ENCODE measurements at regions not wholly inside any gene's neighbourhood (a gene's known extent, or its start where the extent isn't known, plus 50 kb on each side); places are given as distances from the start of the nearest gene placed in this dataset.
A peak's percentile ranks its signal among the peaks of the same experiment; 100 is the strongest.
"Not testable (repeated sequence)": the region's sequence is repeated elsewhere in the genome, so short reads cannot be mapped to it uniquely, and the experiment has no call there.

DNA sequence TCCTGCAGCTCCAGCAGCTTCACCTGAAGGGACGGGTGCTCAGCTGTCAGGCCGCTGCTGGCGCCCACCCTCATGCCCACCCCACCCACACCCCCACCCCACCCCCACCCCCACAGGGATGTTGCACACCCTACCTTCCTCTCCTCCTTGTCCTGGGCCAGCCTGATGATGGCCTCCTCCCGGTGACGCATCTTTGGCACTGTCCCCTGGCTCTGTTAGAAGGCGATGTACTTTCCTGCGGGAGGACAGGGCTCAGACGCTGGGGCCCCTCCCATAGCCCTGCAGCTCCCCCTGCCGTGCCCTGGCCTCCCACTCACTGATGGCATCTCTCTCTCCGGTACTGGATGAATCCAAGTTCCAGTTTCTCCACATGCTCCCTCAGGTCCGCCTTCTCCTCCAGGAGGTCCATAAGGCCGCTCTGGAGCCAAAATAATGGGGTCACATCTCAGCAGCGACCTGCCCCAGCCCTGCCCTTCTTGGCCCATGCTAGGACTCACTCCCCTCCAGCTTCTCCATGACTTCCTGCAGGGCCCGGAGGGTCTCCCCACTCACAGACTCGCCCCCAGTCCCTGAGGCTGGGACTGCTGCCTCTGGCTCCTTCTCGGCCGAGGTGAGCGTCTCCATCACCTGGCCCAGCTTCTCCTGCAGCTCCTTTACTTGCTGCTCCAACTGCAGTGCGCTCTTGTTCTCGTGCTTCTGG is 55.2 kb downstream of the GOLGA8B start:
- DNase-seq (ENCODE audit: low read depth): not testable (repeated sequence)

DNA sequence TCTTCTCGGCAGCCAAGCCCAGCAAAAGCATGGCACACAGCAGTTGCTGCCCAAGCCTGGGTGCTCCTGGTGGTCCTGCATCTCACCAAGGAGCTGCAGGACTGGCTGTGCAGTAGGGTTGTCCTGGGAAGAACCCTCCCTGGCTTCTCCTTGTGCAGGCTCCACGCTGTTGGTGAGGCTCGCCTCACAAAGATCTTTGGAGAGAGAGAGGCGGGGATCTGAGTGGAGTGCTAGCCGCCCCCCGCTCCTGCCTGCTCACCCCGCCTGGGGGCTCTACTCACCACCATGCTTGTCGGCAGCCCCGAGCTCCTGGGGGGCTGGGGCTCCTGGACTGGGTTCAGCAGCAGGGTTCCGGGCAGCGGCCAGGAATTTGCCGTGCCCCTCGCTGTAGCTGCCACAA is 55.8 kb downstream of the GOLGA8B start:
- DNase-seq (ENCODE audit: low read depth): not testable (repeated sequence)

DNA sequence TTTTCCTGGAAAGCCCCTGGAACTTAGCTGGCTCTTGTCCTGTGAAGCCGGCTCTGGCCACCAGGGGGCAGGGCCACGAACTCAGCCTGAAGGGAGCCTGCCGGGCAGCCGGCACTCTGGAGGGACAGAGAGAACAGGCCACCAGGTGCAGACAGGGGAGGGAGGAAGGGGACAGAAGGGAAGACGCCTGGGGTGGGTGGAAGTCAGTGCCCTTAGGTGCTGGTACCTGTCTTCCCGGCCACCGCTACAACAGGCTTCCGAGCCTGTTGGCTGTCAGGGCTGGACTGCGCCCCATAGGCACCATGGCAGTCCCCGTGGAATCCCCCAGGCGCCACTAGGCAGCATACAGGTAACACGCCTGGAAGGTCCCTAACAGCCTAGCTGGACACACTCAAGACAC is 59.6 kb downstream of the GOLGA8B start:
- not testable (repeated sequence) for DNase-seq (ENCODE audit: low read depth)

DNA sequence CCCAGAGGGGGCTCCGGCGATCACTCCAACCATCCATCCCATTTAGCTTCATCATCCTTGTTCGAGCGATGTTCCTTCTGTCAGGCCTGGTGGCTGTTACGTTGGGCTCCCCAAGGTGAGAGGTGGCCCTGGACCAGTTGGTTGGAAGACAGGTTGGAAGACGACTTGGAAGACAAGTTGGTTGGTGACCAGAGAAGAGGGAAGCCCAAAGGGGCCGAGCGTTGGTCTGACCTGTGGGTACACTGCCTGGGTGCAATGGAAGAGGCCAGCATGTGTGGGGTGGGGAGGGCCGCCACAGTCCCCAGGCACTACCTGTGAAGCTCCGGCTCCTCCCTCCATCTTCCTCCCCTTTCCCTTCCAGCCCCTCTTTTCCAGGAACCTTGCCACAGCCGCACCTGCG is 60.9 kb downstream of the GOLGA8B start:
- not testable (repeated sequence) for DNase-seq (ENCODE audit: low read depth)

DNA sequence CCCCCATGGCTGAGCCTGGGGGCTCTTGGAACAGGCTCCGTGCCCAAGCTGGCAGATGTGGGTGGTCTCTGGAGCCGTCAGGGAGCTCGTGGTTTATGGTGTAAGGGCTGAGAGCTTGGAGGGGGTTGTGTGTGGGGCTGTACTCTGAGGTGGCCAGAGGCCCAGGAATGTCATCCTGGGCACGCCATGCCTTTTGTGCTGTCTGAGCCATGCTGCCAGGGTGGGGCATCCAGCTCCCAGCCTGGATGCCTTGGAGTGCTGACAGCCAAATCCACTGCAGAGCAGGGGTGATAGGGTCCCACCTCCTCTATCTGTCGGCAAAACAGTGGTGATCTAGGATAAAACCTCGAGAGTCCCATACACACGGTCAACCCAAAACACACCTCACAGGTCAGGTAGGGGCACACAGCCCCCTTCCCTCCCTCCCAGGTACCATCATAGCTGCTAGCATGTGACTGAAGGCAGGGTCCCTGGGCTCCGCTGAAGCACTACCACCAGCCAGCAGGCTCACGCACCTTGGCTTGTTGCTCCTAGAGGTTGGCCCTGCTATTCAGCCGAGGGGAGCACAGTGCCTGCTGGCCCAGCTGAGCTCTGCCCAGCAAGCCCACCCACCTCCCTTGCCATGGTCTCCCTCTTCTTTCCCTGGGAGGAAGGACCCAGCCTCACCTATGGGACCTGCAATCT is 61.5 kb downstream of the GOLGA8B start:
- not testable (repeated sequence) for DNase-seq (ENCODE audit: low read depth)

DNA sequence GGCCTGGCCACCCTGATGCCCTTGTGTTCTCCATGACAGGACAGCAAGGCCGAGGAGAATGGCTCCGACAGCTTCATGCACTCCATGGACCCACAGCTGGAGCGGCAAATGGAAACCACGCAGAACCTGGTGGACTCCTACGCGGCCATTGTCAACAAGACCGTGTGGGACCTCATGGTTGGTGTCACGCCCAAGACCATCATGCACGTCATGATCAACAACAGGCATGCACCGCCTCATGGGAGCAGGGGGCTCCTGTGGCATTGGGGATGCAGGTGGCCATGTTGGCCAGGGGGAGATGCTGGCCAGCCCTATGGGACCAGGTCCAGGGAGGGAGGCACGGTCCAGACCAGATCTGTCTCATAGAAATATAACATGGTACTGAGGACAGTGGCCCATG is 62.9 kb downstream of the GOLGA8B start:
- no peak for DNase-seq (ENCODE audit: low read depth)

DNA sequence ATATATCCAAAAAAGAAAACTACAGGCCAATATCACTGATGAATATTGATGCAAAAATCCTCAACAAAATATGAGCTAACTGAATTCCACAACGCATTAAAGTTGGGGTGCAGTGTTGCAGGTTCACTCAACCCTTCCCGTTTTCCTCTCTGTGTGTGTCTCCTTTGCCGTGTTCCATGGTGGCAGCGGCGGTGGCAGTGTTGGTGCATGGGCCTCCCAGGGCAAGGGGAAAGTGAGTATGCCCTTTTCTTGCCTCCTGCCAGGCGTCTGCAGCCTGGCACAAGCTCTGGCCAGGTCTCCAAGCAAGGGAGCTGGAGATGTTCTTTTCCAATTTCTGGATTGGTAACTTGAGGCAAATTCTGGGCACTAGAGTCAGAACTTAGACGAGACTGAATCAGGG is 63.4 kb downstream of the GOLGA8B start:
- not testable (repeated sequence) for DNase-seq (ENCODE audit: low read depth)

DNA sequence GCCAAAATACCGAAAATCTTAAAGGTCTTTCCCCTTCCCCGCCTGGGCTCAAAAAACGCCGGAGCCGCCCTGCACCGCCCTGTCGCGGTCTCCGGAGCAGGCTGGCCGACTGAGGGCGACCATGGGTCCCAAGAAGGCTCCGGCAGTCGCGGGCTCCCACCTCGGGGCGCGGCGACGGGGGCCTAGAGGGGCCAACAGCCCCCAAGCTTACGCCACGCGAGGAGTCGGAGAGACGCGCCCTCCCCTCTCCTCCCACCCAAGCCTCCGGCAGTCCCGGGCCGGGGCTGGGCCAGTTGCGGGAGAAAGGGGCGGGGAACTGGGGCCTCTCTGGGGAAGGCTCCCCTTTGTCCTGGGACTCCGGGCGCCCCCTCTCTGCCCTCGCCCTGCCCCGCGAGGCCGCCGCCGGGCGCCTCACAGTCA is 69.2 kb downstream of the GOLGA8B start:
- peak; percentile 7 for DNase-seq (ENCODE audit: low read depth)

DNA sequence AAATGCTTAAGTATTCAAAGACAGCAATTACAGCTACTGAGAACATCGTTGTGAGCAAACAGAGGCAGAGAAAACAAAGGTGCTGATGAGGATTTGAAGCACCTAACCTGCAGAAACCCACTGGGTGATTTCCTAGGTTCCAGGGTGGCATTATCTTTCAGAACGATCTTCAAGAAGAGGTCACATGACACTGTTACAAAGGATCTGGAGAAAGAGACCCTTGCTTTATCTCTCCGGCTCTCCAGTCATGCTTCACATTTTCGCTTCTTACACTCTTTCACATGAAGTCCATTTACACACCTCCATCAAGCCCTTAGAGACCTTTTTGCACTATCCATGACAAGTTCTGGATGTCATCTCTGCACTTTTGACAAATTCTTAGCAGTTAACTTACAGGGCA is 70.8 kb downstream of the GOLGA8B start:
- DNase-seq (ENCODE audit: low read depth): no peak

DNA sequence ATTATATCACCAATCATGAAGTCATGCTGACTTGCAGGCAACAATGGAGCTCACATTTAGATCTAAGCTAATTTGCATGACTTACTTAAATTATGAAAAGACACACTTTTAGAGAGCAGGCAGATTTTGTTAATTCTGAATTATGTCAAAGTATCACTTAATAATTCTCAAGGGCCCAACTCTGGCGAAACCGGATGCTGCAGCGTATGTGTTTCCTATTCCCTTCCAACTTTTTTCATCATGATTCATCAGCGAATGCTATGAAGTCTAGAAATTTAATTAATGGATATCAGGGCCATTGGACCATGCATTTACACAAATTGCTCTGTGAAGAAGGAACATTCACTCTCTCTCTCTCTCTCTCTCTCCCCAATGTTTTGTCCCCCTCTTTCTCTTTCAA is 63.5 kb upstream of the GOLGA8A start:
- peak; percentile 25 for DNase-seq (ENCODE audit: low read depth)

DNA sequence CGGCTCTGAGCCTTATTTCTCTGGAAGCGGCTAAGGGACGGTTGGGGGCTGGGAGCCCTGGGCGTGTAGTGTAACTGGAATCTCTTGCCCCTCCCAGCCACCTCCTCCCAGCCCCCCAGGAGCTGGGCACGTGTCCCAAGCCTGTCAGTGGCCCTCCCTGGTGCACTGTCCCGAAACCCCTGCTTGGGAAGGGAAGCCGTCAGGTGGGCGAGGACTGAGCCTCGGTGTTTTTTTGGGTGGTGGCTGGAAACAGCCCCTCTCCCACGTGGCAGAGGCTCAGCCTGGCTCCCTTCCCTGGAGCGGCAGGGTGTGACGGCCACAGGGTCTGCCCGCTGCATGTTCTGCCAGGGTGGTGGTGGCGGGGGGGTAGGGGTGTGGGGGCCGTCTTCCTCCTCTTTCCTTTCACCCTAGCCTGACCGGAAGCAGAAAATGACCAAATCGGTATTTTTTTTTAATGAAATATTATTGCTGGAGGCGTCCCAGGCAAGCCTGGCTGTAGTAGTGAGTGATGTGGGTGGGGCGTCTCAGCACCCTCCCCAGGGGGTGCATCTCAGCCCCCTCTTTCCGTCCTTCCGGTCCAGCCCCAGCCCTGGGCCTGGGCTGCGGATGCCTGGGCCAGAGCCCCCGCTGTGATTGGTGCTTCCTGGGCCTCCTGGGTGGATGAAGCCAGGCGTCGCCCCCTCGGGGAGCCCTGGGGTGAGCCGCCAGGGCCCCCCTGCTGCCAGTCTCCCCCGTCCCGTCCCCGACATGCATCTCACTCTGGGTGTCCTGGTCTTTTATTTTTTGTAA is 58.8 kb upstream of the GOLGA8A start:
- DNase-seq (ENCODE audit: low read depth): no peak

DNA sequence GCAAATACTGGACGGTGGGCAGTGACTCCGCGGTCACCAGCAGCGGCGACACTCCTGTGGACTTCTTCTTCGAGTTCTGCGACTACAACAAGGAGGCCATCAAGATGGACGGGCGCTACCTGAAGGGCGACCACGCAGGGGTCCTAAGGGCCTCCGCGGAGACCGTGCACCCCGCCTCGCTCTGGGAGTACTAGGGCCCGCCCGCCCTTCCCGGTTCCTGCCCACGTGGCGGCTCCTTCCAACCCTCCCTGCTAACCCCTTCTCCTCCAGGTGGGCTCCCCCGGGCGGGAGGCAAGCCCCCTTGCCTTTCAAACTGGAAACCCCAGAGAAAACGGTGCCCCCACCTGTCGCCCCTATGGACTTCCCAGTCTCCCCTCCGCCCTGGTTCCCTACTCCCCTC is 58.1 kb upstream of the GOLGA8A start:
- not testable (repeated sequence) for DNase-seq (ENCODE audit: low read depth)

DNA sequence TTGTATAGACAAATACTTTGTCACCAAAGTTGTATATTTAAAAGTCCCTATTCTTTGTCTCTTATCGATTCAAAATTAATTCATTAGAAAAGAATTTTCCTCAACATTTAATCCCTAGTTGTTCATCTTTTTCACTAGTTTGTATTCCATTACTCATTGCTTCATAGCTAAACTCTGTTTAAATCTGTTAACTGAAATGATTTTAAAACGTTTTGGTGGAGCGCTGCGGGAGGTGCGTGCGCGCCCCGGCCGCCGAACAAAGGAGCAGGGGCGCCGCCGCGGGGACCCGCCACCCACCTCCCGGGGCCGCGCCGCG is 56.4 kb upstream of the GOLGA8A start:
- DNase-seq (ENCODE audit: low read depth): no peak

DNA sequence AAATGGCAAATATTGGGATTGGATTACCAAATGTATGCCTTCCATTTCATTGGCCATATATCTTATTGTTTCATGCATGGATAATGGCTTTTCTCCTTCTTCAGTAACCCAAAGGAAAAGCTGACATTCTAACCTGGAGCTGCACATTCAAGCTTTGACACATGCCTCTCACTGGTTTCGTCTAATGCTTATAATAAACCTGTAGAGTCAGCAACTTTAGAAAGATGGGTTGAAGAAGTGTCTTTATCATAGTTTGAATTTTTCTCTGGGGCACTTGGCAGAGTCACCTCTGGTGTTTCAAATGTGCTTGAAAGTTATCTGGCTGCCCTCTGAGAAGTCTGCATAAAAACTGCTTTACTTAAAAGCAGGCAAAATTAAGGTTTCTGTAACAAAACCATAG is 55.4 kb upstream of the GOLGA8A start:
- no peak for DNase-seq (ENCODE audit: low read depth)

DNA sequence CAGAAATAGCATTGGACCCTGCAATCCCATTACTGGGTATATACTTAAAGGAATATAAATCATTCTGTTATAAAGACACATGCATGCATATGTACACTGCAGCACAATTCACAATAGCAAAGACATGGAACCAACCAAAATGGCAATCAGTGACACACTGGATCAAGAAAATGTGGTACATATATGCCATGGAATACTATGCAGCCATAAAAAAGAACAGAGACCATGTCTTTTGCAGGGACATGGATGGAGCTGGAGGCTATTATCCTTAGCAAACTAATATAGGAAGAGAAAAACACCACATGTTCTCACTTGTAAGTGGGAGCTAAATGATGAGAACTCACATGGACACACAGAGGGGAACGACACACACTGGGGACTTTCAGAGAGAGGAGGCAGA is 53.9 kb upstream of the GOLGA8A start:
- not testable (repeated sequence) for DNase-seq (ENCODE audit: low read depth)

DNA sequence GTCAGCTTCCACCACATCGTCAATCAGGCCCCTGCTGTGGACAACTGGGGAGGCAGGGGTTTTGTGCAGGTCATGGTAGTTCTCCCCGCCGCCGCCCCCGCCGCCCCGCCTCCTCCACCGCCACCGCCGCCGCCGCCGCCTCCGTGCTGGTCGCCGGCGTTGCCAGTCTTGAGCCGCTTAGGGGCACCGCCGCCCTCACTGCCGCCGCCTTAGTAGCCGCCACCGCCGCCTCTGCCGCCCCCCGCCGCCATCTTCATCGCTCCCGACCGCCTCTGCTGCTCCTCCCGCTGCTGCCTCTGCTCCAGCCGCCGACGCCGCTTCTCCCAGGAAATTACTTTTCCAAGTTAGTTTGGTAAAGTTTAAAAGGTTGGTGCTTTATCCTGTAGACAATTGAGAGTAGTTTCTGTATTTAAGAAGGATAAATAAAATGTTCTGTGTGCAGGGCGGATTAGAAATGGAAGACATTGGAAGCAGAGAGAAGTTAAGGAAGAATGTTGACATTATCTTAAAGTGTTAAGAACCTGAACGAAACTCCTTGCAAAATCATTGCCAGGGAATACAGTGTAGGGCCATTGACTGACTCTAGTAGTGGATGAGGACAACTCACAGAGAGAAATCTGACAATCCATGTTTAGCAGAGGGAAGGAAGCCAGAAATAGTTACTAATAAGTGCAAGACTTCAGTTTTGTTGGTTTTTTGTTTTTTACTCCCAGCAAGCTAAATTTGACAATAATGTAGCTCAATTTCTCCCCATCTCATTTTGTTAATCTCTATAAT is 53.0 kb upstream of the GOLGA8A start:
- no peak for DNase-seq (ENCODE audit: low read depth)

DNA sequence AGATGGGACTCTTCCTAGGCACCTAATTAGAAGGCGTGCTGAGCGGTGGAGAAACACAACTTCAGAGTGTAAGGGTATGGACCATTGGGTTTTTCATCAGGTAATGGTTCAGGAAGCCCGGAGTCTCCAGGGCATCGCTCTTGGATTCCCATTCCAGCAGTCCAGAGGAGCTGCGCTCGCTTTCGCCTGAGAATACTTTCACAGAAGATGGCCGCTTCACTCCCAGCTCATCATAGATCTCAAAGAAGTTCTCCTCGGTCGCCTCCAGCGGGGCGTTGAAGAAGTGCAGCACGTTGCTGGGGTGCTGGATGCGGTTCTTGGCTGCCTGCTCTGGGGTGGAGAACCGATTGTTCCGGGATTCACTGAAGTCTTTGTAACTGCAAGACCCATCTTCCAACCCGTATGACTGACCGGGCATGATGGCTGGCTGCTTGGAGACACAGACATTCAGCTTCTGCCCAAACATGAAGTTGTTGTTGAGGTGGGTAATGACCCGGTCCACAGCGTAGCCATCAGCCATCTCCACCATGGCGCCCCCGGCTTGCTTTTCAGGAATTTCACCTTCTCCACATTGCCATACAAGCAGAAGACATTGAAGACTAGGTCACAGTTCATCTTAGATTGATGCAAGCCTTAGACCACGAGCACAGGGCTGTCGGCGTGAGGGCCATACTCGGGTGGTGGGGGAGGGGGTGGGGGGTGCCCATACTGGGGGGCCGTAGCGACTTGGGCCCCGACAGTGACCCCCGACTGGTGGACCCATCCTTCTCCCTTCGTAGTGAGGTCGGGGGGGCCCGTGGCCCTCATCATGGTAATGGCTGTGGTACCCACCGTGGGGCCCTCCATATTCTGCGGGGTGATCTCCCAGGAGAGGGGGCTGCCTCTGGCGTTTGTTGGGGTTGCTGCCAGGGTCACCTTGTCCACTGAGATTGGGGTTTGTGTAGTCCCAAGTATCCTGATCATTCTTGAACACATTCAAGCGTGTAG is 51.7 kb upstream of the GOLGA8A start:
- DNase-seq (ENCODE audit: low read depth): not testable (repeated sequence)

Measured in iris pigment epithelial cell (primary cell).